Natural killer cell (primary cell): ENCODE measurements at regions not wholly inside any gene's neighbourhood (a gene's known extent, or its start where the extent isn't known, plus 50 kb on each side); places are given as distances from the start of the nearest gene placed in this dataset.

Experiments
- ATAC-seq, 3 donors: fragments of 150-1000 bp in 2 of 3; fragments of 200-7000 bp in 1 of 3; cut with Tn5 transposase; 1 replicate in 1 of 3; 2 replicates in 2 of 3; pipeline ENCODE4 v1.10.0; 2021; ENCODE audit warnings: mild to moderate bottlenecking in 2 of 3, moderate library complexity in 2 of 3
- DNase-seq, 2 donors: peaks; one replicate each; pipeline versions ENCODE4 v3.0.0 to v3.0.0-alpha.2; 2013 to 2021; ENCODE audit warnings: mixed read lengths in 1 of 2
- H3K27ac ChIP-seq: one replicate; pipeline ENCODE4 v1.5.1; 2013; ENCODE audit warnings: mild to moderate bottlenecking, low read length
- H3K27me3 ChIP-seq: one replicate; pipeline ENCODE4 v1.6.1; 2013; ENCODE audit warnings: low read length; ENCODE audit not compliant: control insufficient read depth, insufficient read depth
- H3K36me3 ChIP-seq: one replicate; pipeline ENCODE4 v1.6.1; 2013; ENCODE audit warnings: low read length; ENCODE audit not compliant: control insufficient read depth, insufficient read depth
- H3K4me1 ChIP-seq: one replicate; pipeline ENCODE4 v1.6.1; 2013; ENCODE audit warnings: low read length; ENCODE audit not compliant: control insufficient read depth, insufficient read depth
- H3K4me3 ChIP-seq: one replicate; pipeline ENCODE4 v1.5.1; 2013; ENCODE audit warnings: low read length
- H3K9me3 ChIP-seq: one replicate; pipeline ENCODE4 v1.6.1; 2013; ENCODE audit warnings: low read length; ENCODE audit not compliant: control insufficient read depth, insufficient read depth
- H3K27ac Mint-ChIP-seq, 2 donors: one replicate each; pipeline ENCODE4 v1.8.0; 2022; ENCODE audit warnings: mild to moderate bottlenecking in 2 of 2, mixed read lengths in 2 of 2, moderate library complexity in 1 of 2
- H3K27me3 Mint-ChIP-seq, 2 donors: one replicate each; pipeline ENCODE4 v1.8.0; 2022; ENCODE audit warnings: low read depth in 2 of 2, mixed read lengths in 2 of 2
- H3K36me3 Mint-ChIP-seq: one replicate; pipeline ENCODE4 v1.8.0; 2022; ENCODE audit warnings: mixed read lengths
- H3K4me1 Mint-ChIP-seq, 2 donors: one replicate each; pipeline ENCODE4 v1.8.0; 2022; ENCODE audit warnings: mixed read lengths in 2 of 2
- H3K4me3 Mint-ChIP-seq: one replicate; pipeline ENCODE4 v1.8.0; 2022; ENCODE audit warnings: mild to moderate bottlenecking, moderate library complexity, mixed read lengths
- H3K9me3 Mint-ChIP-seq, 2 donors: one replicate each; pipeline ENCODE4 v1.8.0; 2022; ENCODE audit warnings: mixed read lengths in 2 of 2
- CTCF ChIP-seq: fragments of 200-600 bp; IDR thresholded peaks from one replicate; pipeline ENCODE4 v1.8.0; 2022; ENCODE audit warnings: antibody characterized with exemption
- WGBS: methylation state at CpG from one replicate; pipeline ENCODE4 v1.1.7; 2013; ENCODE audit warnings: missing lambda C conversion rate; ENCODE audit not compliant: insufficient coverage; 5-methylcytosine and 5-hydroxymethylcytosine counted together
- intact Hi-C: fragments of 100-400 bp; cut with micrococcal nuclease; formaldehyde crosslinking; loops from one replicate; pipeline ENCODE4 v1.14.2; 2022

DNA sequence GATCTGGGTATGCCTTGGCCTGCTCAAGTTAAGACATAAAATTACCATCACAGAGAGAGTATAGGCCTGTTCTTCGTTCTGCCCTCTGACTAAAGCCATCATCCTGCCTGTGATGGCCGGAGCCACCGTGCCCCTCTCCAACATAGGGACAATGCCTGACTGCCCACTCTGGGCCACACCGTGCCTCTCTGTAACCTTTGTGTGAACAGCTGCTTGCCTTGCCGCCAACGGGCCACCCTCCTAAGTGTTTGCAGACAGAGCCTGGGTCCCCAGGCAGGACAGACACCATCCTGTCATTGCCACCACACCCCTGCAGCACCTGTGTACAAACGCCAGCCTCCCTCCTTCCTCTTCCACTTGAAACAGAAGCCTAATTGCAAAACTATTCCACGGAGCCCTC lies 298.7 kb upstream of the TENM3 start:
- WGBS = 82% methylated on average over 8 of the region's 8 CpGs
- H3K36me3 ChIP-seq = no peaks in the 10 kb centered on the region
- DNase-seq (no peak), ATAC-seq (no peak)
- H3K4me3 ChIP-seq = no peak overlapping the region
- intact Hi-C loops = no loop called here
- no peak overlapping the region for H3K27ac ChIP-seq
- H3K36me3 Mint-ChIP-seq = no peaks in the 10 kb centered on the region
- no peaks in the 10 kb centered on the region for H3K9me3 ChIP-seq
- H3K27me3 Mint-ChIP-seq = no peaks in the 10 kb centered on the region
- no peaks in the 10 kb centered on the region for H3K4me1 ChIP-seq
- no peak for TF ChIP-seq CTCF
- no peak overlapping the region for H3K27ac Mint-ChIP-seq
- no peaks in the 10 kb centered on the region for H3K4me1 Mint-ChIP-seq
- H3K27me3 ChIP-seq = no peaks in the 10 kb centered on the region
- H3K9me3 Mint-ChIP-seq = peaks cover 5 to 10% of the 10 kb centered on the region in 2 donors
- no peak overlapping the region for H3K4me3 Mint-ChIP-seq

- Mint-ChIP-seq H3K4me1 (no peaks in the 10 kb centered on the region), H3K27me3 (no peaks in the 10 kb centered on the region), H3K27ac (no peak overlapping the region), H3K36me3 (no peaks in the 10 kb centered on the region), H3K4me3 (no peak overlapping the region), H3K9me3 (peaks cover 4 to 6% of the 10 kb centered on the region in 2 donors)
- H3K9me3 ChIP-seq = peaks cover 3% of the 10 kb centered on the region
- no peak for TF ChIP-seq CTCF
- no peak for ATAC-seq
- H3K27me3 ChIP-seq = no peaks in the 10 kb centered on the region
- WGBS = 89% methylated on average over 2 of the region's 4 CpGs
- no peak overlapping the region for H3K4me3 ChIP-seq
- no peaks in the 10 kb centered on the region for H3K36me3 ChIP-seq
- H3K4me1 ChIP-seq = no peaks in the 10 kb centered on the region
- intact Hi-C loops = no loop called here
- no peak for DNase-seq
- H3K27ac ChIP-seq = no peak overlapping the region
Observed at GRCh38 chr4:181946902-181947301, 296.3 kb upstream of the TENM3 start.

DNA sequence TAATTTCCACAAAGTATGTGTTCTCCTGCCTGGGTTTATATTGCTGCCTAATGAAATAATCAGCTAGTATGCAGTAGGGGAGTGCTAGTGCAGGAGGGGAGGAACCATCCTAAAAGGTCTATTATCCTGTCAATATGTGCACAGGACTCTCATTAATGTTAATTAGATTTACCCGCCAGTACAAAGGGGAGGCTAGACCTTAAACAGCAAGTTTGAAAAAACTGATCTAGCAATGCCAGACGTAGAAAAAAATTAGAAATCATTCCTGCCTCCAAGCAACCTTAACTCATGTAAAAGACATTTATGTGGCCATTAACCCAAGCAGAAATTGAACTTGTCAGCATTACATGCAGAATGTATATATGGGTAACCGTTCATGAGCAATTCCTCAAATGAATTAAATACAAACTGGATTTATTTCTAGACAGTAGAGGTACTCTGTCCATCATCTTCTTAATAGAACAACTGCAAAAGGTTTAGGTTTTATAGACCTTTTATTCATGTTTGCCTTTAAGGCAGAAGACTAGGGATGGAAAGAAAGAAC lies 294.3 kb upstream of the TENM3 start:
- no peak overlapping the region for H3K27ac Mint-ChIP-seq
- DNase-seq (no peak), ATAC-seq (no peak)
- TF ChIP-seq CTCF = no peak
- 95% methylated on average over 2 of the region's 3 CpGs for WGBS
- no peak overlapping the region for H3K4me3 ChIP-seq
- H3K4me1 ChIP-seq = no peaks in the 10 kb centered on the region
- no peaks in the 10 kb centered on the region for H3K36me3 ChIP-seq
- no peaks in the 10 kb centered on the region for H3K27me3 ChIP-seq
- H3K27ac ChIP-seq = no peak overlapping the region
- H3K4me1 Mint-ChIP-seq = no peaks in the 10 kb centered on the region
- intact Hi-C loops = no loop called here
- no peaks in the 10 kb centered on the region for H3K27me3 Mint-ChIP-seq
- H3K9me3 Mint-ChIP-seq = peaks cover 6% of the 10 kb centered on the region in 2 donors
- no peak overlapping the region for H3K4me3 Mint-ChIP-seq
- H3K36me3 Mint-ChIP-seq = no peaks in the 10 kb centered on the region
- H3K9me3 ChIP-seq = peaks cover 3% of the 10 kb centered on the region

GRCh38 chr4:181949704-181950312 lies 293.4 kb upstream of the TENM3 start:
- WGBS = 66% methylated on average over 6 of the region's 6 CpGs
- no peak overlapping the region for H3K4me3 Mint-ChIP-seq

More at GRCh38 chr4:181949704-181950312, 293.4 kb upstream of the TENM3 start:
- peaks cover 4 to 6% of the 10 kb centered on the region in 2 donors for H3K9me3 Mint-ChIP-seq
- Histone ChIP-seq H3K4me1 (no peaks in the 10 kb centered on the region), H3K36me3 (no peaks in the 10 kb centered on the region), H3K4me3 (no peak overlapping the region), H3K9me3 (peaks cover 3% of the 10 kb centered on the region), H3K27ac (no peak overlapping the region), H3K27me3 (no peaks in the 10 kb centered on the region)
- H3K4me1 Mint-ChIP-seq = no peaks in the 10 kb centered on the region
- DNase-seq = no peak
- H3K27me3 Mint-ChIP-seq = no peaks in the 10 kb centered on the region
- no peaks in the 10 kb centered on the region for H3K36me3 Mint-ChIP-seq
- no peak for ATAC-seq
- TF ChIP-seq CTCF = no peak
- H3K27ac Mint-ChIP-seq = no peak overlapping the region
- intact Hi-C loops = no loop called here
